ENCODE measurements at regions not wholly inside any gene's neighbourhood (a gene's known extent, or its start where the extent isn't known, plus 50 kb on each side); places are given as distances from the start of the nearest gene placed in this dataset.

DNA sequence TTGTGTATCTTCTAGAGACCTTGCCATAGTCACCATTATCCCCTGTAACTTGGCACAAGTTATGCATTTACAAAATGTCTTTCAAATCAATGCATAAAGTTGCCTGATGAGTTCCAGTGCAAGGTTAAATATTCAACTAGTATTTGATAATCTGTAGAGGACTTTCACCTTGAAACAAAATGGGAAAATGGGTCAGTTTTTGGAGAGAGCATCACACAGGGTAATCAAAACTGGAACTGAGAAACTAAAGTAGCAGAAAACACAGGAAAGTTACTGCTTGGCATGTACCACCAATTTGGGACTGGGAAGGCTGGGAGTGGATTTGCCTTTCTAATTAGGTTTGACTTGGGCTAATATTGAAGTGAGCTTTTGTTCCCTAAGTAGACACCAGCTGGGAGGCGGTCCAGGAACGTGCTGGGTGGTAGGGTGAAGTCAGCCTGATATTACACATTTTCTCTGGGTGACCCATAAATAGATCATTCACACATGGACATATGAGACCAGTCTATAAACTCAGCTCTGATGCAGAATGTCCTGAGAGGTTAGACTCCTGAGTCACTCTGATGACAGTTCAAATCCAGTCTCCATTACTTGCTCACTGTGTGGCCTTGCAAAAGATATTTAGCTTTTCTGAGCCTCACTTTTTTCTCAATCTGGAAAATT is 152.3 kb downstream of the PCTP start:
- WGBS, 2 donors (ENCODE audit: low coverage in 1 of 2) = 75 to 80% methylated on average over 2 of the region's 2 CpGs
- no peak for ATAC-seq
- Histone ChIP-seq H3K9me3 (no peaks in the 10 kb centered on the region), H3K27me3 (no peaks in the 10 kb centered on the region), H3K27ac (no peak overlapping the region), H3K36me3 (no peaks in the 10 kb centered on the region), H3K4me1 (no peaks in the 10 kb centered on the region), H3K4me3 (no peak overlapping the region)
- TF ChIP-seq POLR2AphosphoS5 (IDR thresholded peaks at IDR 0.05) (no peak), POLR2A (IDR thresholded peaks at IDR 0.05) (no peak), EP300 (IDR thresholded peaks at IDR 0.05) (no peak)
- TF ChIP-seq, protein P1, sequence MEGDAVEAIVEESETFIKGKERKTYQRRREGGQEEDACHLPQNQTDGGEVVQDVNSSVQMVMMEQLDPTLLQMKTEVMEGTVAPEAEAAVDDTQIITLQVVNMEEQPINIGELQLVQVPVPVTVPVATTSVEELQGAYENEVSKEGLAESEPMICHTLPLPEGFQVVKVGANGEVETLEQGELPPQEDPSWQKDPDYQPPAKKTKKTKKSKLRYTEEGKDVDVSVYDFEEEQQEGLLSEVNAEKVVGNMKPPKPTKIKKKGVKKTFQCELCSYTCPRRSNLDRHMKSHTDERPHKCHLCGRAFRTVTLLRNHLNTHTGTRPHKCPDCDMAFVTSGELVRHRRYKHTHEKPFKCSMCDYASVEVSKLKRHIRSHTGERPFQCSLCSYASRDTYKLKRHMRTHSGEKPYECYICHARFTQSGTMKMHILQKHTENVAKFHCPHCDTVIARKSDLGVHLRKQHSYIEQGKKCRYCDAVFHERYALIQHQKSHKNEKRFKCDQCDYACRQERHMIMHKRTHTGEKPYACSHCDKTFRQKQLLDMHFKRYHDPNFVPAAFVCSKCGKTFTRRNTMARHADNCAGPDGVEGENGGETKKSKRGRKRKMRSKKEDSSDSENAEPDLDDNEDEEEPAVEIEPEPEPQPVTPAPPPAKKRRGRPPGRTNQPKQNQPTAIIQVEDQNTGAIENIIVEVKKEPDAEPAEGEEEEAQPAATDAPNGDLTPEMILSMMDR (IDR thresholded peaks at IDR 0.05) = no peak

DNA sequence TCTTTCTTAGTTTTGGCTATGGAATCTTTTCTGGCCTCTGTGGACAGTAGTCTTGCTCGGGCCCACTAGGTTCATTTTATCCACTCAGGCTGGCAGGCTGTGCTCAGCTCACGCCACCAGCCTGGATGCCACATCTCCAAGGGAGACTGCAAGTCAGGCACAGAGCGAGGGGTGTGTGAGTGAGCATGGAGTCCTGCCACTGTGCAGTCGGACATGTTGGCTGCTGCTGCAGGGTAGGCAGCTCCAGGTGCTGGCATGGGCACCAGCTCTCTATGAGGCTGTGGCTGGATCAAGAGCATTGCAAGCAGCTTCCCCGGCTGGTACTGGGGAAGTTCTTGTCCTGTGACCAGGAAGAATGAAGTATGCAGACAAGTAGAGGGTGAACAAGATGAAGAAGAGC is 158.9 kb downstream of the PCTP start:
- 100% methylated on average over 2 of the region's 5 CpGs; no CpG with 5 or more reads in 1 of the 2 donors for WGBS, 2 donors (ENCODE audit: low coverage in 1 of 2)
- ATAC-seq = no peak

DNA sequence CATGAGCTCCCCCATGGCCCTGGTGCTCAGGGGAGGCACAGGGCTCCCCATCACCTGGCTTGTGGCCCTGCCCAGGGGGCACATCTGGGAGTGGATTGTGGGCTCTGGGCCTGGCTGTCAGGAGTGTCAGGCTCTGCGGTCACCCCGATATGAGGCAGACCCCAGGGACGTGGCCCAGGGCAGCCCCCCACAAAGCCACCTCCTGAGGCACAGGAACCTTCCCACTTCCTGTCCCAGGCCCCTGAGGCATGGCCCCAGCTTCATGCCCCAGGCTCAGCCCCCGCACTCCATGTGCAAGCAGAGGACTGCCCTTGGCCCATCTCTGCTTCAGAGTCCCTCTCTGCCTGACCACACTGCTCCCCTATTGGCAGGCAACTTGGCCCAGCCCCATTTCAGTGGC is 160.3 kb downstream of the PCTP start:
- TF ChIP-seq EP300 (IDR thresholded peaks at IDR 0.05) = no peak
- TF ChIP-seq, protein P1 (IDR thresholded peaks at IDR 0.05) = no peak
- TF ChIP-seq POLR2AphosphoS5 (IDR thresholded peaks at IDR 0.05) = no peak
- TF ChIP-seq POLR2A (IDR thresholded peaks at IDR 0.05) = no peak
- H3K27ac ChIP-seq = no peak overlapping the region
- no peak overlapping the region for H3K4me3 ChIP-seq
- no peaks in the 10 kb centered on the region for H3K36me3 ChIP-seq
- no peaks in the 10 kb centered on the region for H3K4me1 ChIP-seq
- no CpG with 5 or more reads among the region's 4 CpGs for WGBS, 2 donors (ENCODE audit: low coverage in 1 of 2)
- ATAC-seq = no peak
- H3K27me3 ChIP-seq = peaks cover 17% of the 10 kb centered on the region
- peaks cover 0 to 15% (median 0%) of the 10 kb centered on the region in 3 donors for H3K9me3 ChIP-seq

More for the DNA sequence above, 158.9 kb downstream of the PCTP start:
- Histone ChIP-seq H3K27ac (no peak overlapping the region), H3K4me3 (no peak overlapping the region), H3K4me1 (no peaks in the 10 kb centered on the region), H3K27me3 (peaks cover 17% of the 10 kb centered on the region), H3K9me3 (peaks cover 0 to 15% (median 0%) of the 10 kb centered on the region in 3 donors), H3K36me3 (no peaks in the 10 kb centered on the region)
- TF ChIP-seq EP300 (IDR thresholded peaks at IDR 0.05) (no peak), POLR2A (IDR thresholded peaks at IDR 0.05) (no peak), POLR2AphosphoS5 (IDR thresholded peaks at IDR 0.05) (no peak)
- TF ChIP-seq, protein P1 (IDR thresholded peaks at IDR 0.05) = no peak

DNA sequence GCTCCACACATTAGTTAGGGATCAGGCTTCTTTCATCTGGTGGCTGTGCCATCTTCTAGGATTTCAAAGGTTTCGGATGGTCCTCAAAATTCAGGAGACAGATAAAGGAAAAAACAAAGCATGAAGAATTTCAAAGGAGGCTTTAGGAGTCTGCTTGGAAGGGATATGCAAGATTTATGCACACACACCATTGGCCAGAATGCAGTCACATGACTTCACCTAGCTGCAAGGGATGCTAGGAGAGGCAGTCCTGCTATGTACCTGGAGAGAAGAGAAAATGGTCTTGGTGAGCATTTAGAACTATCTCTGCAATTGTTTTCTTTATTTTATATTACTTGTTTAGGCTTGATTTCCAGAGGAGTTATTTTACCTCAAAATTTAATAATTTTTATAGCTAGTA is 174.6 kb downstream of the PCTP start:
- no peaks in the 10 kb centered on the region for H3K4me1 ChIP-seq
- 90% methylated on average over 1 of the region's 1 CpG; no CpG with 5 or more reads in 1 of the 2 donors for WGBS, 2 donors (ENCODE audit: low coverage in 1 of 2)
- peaks cover 0 to 6% (median 0%) of the 10 kb centered on the region in 3 donors for H3K9me3 ChIP-seq
- TF ChIP-seq POLR2A (IDR thresholded peaks at IDR 0.05) (no peak), EP300 (IDR thresholded peaks at IDR 0.05) (no peak), POLR2AphosphoS5 (IDR thresholded peaks at IDR 0.05) (no peak)
- TF ChIP-seq, protein P1 (IDR thresholded peaks at IDR 0.05) = no peak
- no peak overlapping the region for H3K4me3 ChIP-seq
- ATAC-seq = no peak
- H3K27me3 ChIP-seq = no peaks in the 10 kb centered on the region
- no peak overlapping the region for H3K27ac ChIP-seq
- H3K36me3 ChIP-seq = no peaks in the 10 kb centered on the region
